GM21381 (cell line): ENCODE measurements at regions not wholly inside any gene's neighbourhood (a gene's known extent, or its start where the extent isn't known, plus 50 kb on each side); places are given as distances from the start of the nearest gene placed in this dataset.
"Not testable (repeated sequence)": the region's sequence is repeated elsewhere in the genome, so short reads cannot be mapped to it uniquely, and the experiment has no call there.

ENCODE experiments used
- ATAC-seq: cut with Tn5 transposase; IDR thresholded peaks from one replicate; pipeline ENCODE4 v1.9.1; 2021; ENCODE audit warnings: mild to moderate bottlenecking, moderate library complexity; ENCODE audit not compliant: unreplicated experiment

DNA sequence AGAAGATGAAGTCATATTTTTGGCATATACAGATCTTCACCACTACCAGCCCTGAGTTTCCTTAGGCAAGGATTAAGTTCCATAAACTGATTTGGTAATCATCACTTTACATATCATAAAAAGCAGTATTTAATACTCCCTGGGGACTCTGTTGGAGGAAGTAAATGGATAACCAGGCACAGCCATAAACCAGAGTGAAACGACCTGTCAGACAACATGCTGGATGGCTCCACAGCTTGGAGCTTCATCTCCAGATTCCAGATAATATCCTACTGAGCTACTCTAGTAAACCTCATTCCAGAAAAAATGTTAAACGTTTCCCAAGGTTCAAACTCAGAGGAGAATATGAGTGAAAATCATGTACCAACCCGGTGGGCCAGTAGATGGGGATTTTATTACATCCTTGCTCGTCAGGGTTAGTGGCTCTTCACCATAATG is 109.2 kb downstream of the BASP1 start:
- no peak for ATAC-seq

DNA sequence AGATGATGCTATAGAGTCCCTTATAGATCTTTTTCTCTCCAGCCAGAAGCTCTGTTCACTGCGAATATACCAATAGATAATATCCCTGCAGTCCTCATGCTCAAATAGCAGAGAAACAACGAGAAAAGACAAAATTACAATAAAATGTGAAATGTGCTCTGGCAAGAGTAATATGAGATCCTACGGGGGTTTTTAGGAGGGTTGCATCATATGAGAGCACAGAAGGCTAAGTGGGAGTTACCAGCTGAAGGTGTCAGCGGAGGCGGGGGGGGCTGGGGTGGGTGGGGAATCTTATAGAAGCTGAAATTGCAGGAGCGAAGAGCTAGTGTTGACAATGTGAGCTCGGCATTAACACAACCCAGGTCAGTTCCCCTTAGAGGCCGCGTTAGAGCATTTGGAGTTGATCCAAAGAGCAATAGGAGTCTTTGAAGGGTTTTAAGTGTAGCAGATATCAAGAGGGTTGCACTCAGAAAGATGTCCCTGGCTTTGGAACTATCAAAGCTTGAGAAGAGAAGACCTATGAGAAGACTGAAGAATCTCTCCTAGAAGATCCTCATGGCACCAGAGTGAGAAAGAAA is 109.7 kb downstream of the BASP1 start:
- no peak for ATAC-seq

DNA sequence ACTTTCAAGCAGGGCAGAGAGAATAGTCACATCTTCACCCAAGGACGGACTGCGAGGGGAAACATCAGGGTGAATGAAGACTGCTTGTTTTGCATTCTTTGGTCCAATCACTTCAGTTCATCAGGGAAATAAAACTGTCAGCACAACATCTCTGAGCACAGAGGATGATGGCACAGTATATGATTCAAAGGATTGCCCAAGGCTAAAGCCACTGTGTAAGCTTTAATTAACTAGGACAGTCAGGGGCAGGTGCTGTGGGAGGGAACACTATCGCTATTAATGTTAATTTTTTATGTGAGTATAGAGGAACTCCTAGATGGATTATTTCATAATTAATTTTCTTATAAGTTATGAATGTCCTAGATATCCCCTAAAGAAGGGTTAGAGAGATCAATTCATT is 112.1 kb downstream of the BASP1 start:
- no peak for ATAC-seq

DNA sequence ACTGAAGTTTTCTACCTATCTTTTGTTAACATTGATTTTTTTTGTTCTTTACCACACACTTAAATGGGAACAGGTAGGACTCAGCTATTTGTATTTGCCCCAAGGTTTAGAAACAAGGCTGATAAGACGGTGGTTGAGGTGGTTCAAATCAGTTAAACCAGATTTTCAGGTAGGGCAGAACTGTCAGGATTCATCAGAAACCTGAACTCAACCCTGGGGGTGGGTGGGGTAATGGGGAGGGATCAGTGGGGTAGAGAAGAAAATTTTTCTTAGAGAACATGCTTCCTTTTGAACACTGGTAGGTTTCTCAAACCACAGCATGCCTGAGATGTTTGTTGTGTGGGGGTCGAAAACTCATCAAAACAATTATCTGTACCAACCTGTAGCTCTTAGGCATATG is 113.0 kb downstream of the BASP1 start:
- ATAC-seq = no peak

- ATAC-seq = no peak
These were observed 114.2 kb downstream of the BASP1 start for GRCh38 chr5:17331651-17332050.

DNA sequence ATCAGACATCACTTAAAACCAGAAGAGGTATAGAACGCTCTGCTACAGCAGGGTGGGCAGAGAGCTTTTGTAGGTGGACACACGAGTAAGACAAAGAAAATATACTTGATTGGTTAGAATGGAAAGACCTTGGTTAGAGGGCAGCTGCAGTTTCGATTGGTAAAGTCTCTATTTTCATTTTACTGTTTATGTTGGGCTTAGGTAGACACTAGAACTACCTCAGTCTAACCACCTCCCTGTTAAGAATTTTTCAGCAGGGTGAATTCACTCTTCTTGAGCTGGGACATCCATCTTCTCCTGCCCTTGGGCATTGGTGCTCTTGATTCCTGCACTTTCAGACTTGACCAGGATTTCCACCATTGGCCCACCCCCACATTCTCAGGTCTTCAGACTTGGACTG is 116.3 kb downstream of the BASP1 start:
- no peak for ATAC-seq

- no peak for ATAC-seq
These were observed 118.6 kb downstream of the BASP1 start for GRCh38 chr5:17336054-17336453.

GRCh38 chr5:17336723-17337122 is 119.3 kb downstream of the BASP1 start:
- ATAC-seq = not testable (repeated sequence)

DNA sequence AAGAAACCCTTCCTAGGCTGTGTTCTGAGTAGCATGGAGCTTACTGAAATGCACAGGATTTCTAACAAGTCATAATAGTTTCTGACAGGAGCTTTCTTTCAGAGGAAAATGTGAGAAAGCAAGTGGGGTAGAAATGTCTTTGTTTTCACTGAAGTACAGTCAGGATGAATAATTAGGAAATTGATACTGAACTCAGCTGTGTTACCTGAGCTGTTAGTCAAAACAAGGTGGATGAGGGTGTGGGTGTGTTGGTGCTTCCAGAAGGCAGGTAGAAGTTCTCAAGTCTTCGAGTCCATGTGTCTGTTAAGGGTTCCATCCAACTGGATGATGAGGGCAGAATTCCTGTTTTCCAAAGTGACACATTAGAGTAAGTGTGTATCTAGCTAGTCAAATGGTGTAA is 122.4 kb downstream of the BASP1 start:
- no peak for ATAC-seq

- ATAC-seq = no peak
These were observed 122.9 kb downstream of the BASP1 start for GRCh38 chr5:17340379-17340778.

GRCh38 chr5:17340819-17341218 is 123.4 kb downstream of the BASP1 start:
- no peak for ATAC-seq

- ATAC-seq = peak; percentile 98
These were observed 126.2 kb downstream of the BASP1 start for GRCh38 chr5:17343675-17344074.

GRCh38 chr5:17346811-17347210 is 129.4 kb downstream of the BASP1 start:
- no peak for ATAC-seq

DNA sequence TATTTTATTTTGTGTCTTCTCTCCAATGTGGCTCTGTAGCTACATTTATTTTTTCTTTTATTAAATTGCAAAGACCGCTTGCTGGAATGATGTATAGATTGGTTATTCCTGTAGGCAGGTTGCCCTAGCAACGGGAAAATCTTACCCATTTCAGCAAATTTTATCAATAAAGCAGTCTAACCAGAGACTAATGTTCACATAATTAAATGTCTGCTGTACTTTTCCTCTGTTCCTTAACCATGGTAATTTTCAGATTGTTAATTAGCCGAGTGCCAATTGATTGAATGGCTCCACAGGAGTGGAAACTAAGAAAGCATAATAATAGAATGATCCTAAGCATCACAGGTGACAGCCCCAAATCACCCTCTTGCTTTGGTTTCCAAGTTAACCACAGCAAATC is 134.8 kb downstream of the BASP1 start:
- no peak for ATAC-seq

DNA sequence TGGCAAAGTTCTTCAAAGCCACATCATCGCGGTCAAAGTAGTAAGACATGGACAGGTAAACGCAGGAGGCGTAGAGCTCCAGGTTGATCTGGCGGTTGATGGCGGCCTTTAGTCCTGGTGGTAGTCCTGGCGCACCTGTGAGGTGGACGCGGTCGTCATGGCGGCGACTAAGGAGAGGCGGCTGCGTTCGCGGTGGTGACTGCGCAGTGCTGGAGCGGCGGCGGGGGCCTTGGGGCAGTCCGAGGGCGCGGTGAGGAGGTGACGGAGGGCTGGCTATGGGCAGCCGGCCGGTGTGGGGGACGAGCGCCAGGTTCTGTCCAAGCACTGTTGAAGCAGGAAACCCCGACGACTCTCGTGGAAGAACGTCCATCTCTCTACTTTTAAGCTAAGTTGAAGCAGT is 136.8 kb downstream of the BASP1 start:
- ATAC-seq = no peak

GRCh38 chr5:17355586-17356346 is 138.3 kb downstream of the BASP1 start:
- ATAC-seq = no peak

- ATAC-seq = no peak
These were observed 139.1 kb downstream of the BASP1 start for GRCh38 chr5:17356551-17356950.

- ATAC-seq = no peak
These were observed 140.1 kb downstream of the BASP1 start for GRCh38 chr5:17357504-17357903.

- no peak for ATAC-seq
These were observed 140.0 kb upstream of the TAF11L2 start for GRCh38 chr5:17358031-17358430.

GRCh38 chr5:17359451-17360011 is 138.5 kb upstream of the TAF11L2 start:
- no peak for ATAC-seq

- no peak for ATAC-seq
These were observed 137.2 kb upstream of the TAF11L2 start for GRCh38 chr5:17360879-17361278.

DNA sequence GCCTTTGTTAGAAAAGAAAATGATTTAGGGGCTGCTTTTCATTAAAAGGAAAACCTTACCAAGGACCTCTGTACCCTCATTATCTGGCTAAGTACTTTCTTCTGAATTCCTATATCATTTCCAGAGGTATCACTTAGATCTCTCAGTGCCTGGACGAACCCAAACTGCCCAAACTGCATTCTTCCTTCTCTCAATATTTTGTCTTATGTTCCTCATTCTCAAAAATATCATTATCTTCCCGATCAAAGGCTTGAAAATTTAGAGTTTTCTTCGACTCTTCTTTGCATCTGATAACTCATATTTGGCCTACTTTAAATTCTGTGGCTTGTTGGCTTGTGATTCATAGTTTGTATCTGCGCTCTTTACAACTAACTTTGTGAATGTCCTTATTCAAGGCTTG is 136.7 kb upstream of the TAF11L2 start:
- ATAC-seq = no peak
